ENCODE measurements at regions not wholly inside any gene's neighbourhood (a gene's known extent, or its start where the extent isn't known, plus 50 kb on each side); places are given as distances from the start of the nearest gene placed in this dataset.

GRCh38 chr12:102573237-102573636 lies 92.9 kb upstream of the IGF1 start:
- no peak for DNase-seq

- DNase-seq: no peak
Observed at GRCh38 chr12:102571889-102572288, 91.5 kb upstream of the IGF1 start.

- no peak for DNase-seq
Observed at GRCh38 chr12:102570256-102570655, 89.9 kb upstream of the IGF1 start.

GRCh38 chr12:102569803-102570202 lies 89.4 kb upstream of the IGF1 start:
- no peak for DNase-seq

GRCh38 chr12:102568276-102568675 lies 87.9 kb upstream of the IGF1 start:
- DNase-seq: no peak

GRCh38 chr12:102567031-102567985 lies 86.9 kb upstream of the IGF1 start:
- DNase-seq: no peak

- no peak for DNase-seq
Observed at GRCh38 chr12:102565555-102565954, 85.2 kb upstream of the IGF1 start.

GRCh38 chr12:102564026-102564425 lies 83.7 kb upstream of the IGF1 start:
- DNase-seq: no peak

GRCh38 chr12:102562836-102563425 lies 82.6 kb upstream of the IGF1 start:
- no peak for DNase-seq

GRCh38 chr12:102551186-102551585 lies 70.8 kb upstream of the IGF1 start:
- no peak for DNase-seq

- no peak for DNase-seq
Observed at GRCh38 chr12:102549691-102550090, 69.3 kb upstream of the IGF1 start.

GRCh38 chr12:102548543-102548942 lies 68.2 kb upstream of the IGF1 start:
- no peak for DNase-seq

- DNase-seq: no peak
Observed at GRCh38 chr12:102543494-102544485, 63.4 kb upstream of the IGF1 start.

- no peak for DNase-seq
Observed at GRCh38 chr12:102542816-102543440, 62.6 kb upstream of the IGF1 start.

- DNase-seq: no peak
Observed at GRCh38 chr12:102540815-102541385, 60.5 kb upstream of the IGF1 start.

GRCh38 chr12:102539651-102540553 lies 59.5 kb upstream of the IGF1 start:
- no peak for DNase-seq

- DNase-seq: no peak
Observed at GRCh38 chr12:102535306-102535705, 54.9 kb upstream of the IGF1 start.

- DNase-seq: no peak
Observed at GRCh38 chr12:102534899-102535298, 54.5 kb upstream of the IGF1 start.

- DNase-seq: no peak
Observed at GRCh38 chr12:102533483-102534215, 53.3 kb upstream of the IGF1 start.

All from activated CD4-positive, alpha-beta T cell treated with anti-CD3 and anti-CD28 coated beads, Interleukin-2, Interleukin-6, amounts not matched to agents 100 ng/mL and 50 ng/mL, durations not matched to agents 16 hours and 8 hours (primary cell).